Activated CD8-positive, alpha-beta memory T cell treated with anti-CD3 and anti-CD28 coated beads, Interleukin-2, amount 10 ng/mL, durations not matched to agents 7 days and 5 days (primary cell): ENCODE measurements at regions not wholly inside any gene's neighbourhood (a gene's known extent, or its start where the extent isn't known, plus 50 kb on each side); places are given as distances from the start of the nearest gene placed in this dataset.

Experiments used
- ATAC-seq: fragments of 150-1000 bp; cut with Tn5 transposase; one replicate; pipeline ENCODE4 v1.10.0; 2021; ENCODE audit warnings: moderate library complexity
- CTCF ChIA-PET: fragments of 350-600 bp; sonication (Branson Sonifier 250); formaldehyde crosslinking; loops from one replicate; lab custom pipeline; 2021; ENCODE audit warnings: antibody characterized with exemption; lab: Charles Lee
- DNase-seq: peaks from one replicate; pipeline ENCODE4 v3.0.0-alpha.2; 2020
- H3K27ac Mint-ChIP-seq: one replicate; pipeline ENCODE4 v1.8.0; 2021; ENCODE audit warnings: mild to moderate bottlenecking, mixed read lengths
- H3K27me3 Mint-ChIP-seq: one replicate; pipeline ENCODE4 v1.8.0; 2021; ENCODE audit warnings: mixed read lengths
- H3K36me3 Mint-ChIP-seq: one replicate; pipeline ENCODE4 v1.8.0; 2021; ENCODE audit warnings: mild to moderate bottlenecking, mixed read lengths
- H3K4me1 Mint-ChIP-seq: one replicate; pipeline ENCODE4 v1.8.0; 2021; ENCODE audit warnings: mixed read lengths
- H3K4me3 Mint-ChIP-seq: one replicate; pipeline ENCODE4 v1.8.0; 2021; ENCODE audit warnings: mild to moderate bottlenecking, moderate library complexity, mixed read lengths
- H3K9me3 Mint-ChIP-seq: one replicate; pipeline ENCODE4 v1.8.0; 2022; ENCODE audit warnings: low read depth, mixed read lengths

DNA sequence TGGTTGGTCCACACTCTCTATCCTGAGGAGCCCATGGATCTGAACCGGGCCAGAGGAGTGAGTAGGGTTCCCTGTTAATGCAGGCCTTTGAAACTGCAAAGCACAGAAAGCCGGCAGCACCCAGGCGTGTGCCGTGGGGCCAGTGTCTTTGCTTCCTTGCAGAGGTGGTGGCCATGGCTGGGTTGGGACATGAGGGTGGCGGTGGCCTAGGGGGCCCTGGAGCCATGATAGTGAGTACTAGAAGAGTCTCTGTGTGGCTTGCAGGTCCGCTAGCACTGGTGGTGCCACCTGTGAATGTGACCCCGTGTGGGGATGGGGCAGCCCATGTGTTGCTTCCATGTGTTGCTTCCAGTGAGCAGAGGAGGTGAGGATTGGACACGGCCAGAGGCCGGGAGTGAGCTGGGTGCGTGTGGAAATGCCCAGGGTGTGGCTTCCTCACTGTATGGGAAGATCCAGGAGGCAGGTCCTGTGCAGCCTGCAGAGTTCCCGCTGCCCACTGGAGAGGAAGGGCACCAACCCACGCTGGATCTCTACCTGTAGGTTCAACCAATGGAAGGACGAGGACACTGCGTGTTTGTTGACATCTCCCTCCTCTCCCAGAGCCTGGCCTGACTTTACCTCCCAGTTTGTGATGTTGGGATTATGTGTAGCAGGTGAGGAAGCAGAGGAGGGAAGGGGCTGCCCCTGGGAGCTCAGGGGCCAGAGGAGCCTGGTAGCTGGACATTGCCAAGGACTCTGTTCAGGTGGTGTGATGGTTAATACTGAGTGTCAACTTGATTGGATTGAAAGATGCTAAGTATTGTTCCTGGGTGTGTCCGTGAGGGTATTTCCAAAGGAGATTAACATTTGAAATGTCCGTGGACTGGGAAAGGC is 796.6 kb downstream of the TBC1D22A start:
- Mint-ChIP-seq H3K4me1 (no peaks in the 10 kb centered on the region), H3K27ac (no peak overlapping the region), H3K9me3 (peaks cover 9% of the 10 kb centered on the region), H3K27me3 (no peaks in the 10 kb centered on the region), H3K4me3 (no peak overlapping the region), H3K36me3 (no peaks in the 10 kb centered on the region)
- DNase-seq: peak; percentile 28
- no peak for ATAC-seq
- CTCF ChIA-PET: no interaction called here

DNA sequence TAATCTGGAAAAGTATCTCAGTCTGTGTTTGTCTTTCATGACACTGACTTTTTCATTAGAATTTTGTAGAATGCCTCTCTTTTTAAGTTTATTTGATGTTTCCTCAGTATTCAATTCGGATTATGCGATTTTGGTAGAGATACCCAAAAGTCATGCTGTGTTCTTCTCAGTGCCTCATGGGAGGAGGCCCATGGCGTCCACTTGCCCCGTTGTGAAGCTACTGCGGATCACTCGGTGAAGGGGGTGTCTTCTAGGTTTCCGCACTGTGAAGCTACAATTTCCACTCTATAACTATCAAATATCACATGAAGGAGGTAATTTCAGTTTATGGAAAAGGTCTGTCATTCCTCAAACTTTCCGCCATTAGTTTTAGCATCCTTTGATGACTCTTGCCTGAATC is 794.0 kb downstream of the TBC1D22A start:
- no peak for ATAC-seq
- Mint-ChIP-seq H3K36me3 (no peaks in the 10 kb centered on the region), H3K9me3 (peaks cover 9% of the 10 kb centered on the region), H3K27me3 (no peaks in the 10 kb centered on the region), H3K4me3 (no peak overlapping the region), H3K4me1 (no peaks in the 10 kb centered on the region), H3K27ac (no peak overlapping the region)
- CTCF ChIA-PET: no interaction called here
- peak; percentile 1 for DNase-seq

GRCh38 chr22:47553436-47553835 is 791.0 kb downstream of the TBC1D22A start:
- ATAC-seq (no peak), DNase-seq (peak; percentile 18)
- H3K27me3 Mint-ChIP-seq: no peaks in the 10 kb centered on the region
- CTCF ChIA-PET: no interaction called here
- no peaks in the 10 kb centered on the region for H3K4me1 Mint-ChIP-seq
- no peaks in the 10 kb centered on the region for H3K36me3 Mint-ChIP-seq
- no peak overlapping the region for H3K4me3 Mint-ChIP-seq
- H3K9me3 Mint-ChIP-seq: peaks cover 9% of the 10 kb centered on the region
- H3K27ac Mint-ChIP-seq: no peak overlapping the region

GRCh38 chr22:47552541-47553205 is 790.2 kb downstream of the TBC1D22A start:
- Mint-ChIP-seq H3K36me3 (no peaks in the 10 kb centered on the region), H3K27me3 (no peaks in the 10 kb centered on the region), H3K4me3 (no peak overlapping the region), H3K4me1 (no peaks in the 10 kb centered on the region), H3K9me3 (peaks cover 8% of the 10 kb centered on the region), H3K27ac (no peak overlapping the region)
- CTCF ChIA-PET: no interaction called here
- no peak for ATAC-seq
- peak; percentile 4 for DNase-seq

DNA sequence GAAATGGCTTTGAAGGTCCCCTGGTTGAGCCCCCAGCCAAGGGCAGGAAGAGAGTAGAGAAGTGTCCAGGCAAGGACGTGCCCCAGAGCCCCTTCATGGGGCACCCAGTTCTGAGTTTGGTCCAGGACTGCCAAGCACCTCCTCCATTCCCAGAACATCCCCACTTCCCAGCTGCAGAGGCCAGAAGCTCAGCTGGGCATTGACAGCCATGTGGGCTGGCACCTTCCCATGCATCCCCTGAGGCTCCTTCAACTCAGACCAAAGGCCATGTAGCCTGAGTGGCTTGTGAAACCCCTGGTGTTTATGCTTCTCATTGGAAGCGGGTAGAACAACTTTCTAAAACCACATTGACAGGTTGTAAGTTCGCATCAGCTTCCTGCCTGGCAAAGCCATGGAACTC is 789.6 kb downstream of the TBC1D22A start:
- no peak for ATAC-seq
- no peak overlapping the region for H3K27ac Mint-ChIP-seq
- no peak overlapping the region for H3K4me3 Mint-ChIP-seq
- CTCF ChIA-PET: no interaction called here
- H3K9me3 Mint-ChIP-seq: peaks cover 1% of the 10 kb centered on the region
- DNase-seq: peak; percentile 2
- H3K27me3 Mint-ChIP-seq: no peaks in the 10 kb centered on the region
- H3K36me3 Mint-ChIP-seq: no peaks in the 10 kb centered on the region
- H3K4me1 Mint-ChIP-seq: no peaks in the 10 kb centered on the region

GRCh38 chr22:47551431-47551775 is 789.0 kb downstream of the TBC1D22A start:
- Mint-ChIP-seq H3K36me3 (no peaks in the 10 kb centered on the region), H3K4me3 (no peak overlapping the region), H3K27me3 (no peaks in the 10 kb centered on the region), H3K4me1 (no peaks in the 10 kb centered on the region), H3K9me3 (no peaks in the 10 kb centered on the region), H3K27ac (no peak overlapping the region)
- ATAC-seq: no peak
- DNase-seq: peak; percentile 11
- CTCF ChIA-PET: no interaction called here

GRCh38 chr22:47550524-47551430 is 788.3 kb downstream of the TBC1D22A start:
- no peak overlapping the region for H3K4me3 Mint-ChIP-seq
- H3K27me3 Mint-ChIP-seq: no peaks in the 10 kb centered on the region
- no peak overlapping the region for H3K27ac Mint-ChIP-seq
- H3K4me1 Mint-ChIP-seq: no peaks in the 10 kb centered on the region
- no peaks in the 10 kb centered on the region for H3K36me3 Mint-ChIP-seq
- ATAC-seq: no peak
- CTCF ChIA-PET: no interaction called here
- H3K9me3 Mint-ChIP-seq: no peaks in the 10 kb centered on the region
- peak; percentile 14 for DNase-seq

DNA sequence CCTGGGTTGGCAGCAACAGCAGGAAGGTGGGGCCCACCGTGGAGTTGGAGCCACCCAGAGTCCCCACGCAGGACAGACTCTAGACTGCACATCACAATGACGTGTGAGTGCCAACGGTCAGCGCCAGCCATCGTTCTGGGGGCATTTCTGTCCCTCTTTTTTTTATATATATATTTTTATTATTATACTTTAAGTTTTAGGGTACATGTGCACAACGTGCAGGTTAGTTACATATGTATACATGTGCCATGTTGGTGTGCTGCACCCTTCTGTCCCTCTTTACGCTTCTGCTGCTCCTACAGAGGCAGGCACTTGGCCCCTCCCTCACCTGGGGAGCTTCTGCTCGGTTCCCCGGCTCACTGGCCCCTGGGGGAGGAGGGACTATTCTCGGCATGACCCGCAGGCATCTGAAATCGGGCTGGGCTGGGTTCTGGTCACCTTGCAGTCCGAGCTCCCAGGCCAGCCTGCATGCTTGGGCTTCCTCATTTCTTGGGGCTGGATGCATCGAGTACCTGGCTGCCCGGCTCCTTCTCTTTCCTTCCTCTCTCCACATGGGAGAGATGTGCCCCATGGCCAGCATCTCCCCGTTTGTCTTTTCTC is 787.4 kb downstream of the TBC1D22A start:
- H3K9me3 Mint-ChIP-seq: no peaks in the 10 kb centered on the region
- no peak overlapping the region for H3K27ac Mint-ChIP-seq
- H3K36me3 Mint-ChIP-seq: no peaks in the 10 kb centered on the region
- peak; percentile 19 for DNase-seq
- H3K27me3 Mint-ChIP-seq: no peaks in the 10 kb centered on the region
- no peaks in the 10 kb centered on the region for H3K4me1 Mint-ChIP-seq
- ATAC-seq: no peak
- no peak overlapping the region for H3K4me3 Mint-ChIP-seq
- CTCF ChIA-PET: no interaction called here

GRCh38 chr22:47548953-47549740 is 786.7 kb downstream of the TBC1D22A start:
- ATAC-seq (no peak), DNase-seq (peak; percentile 5)
- Mint-ChIP-seq H3K4me1 (no peaks in the 10 kb centered on the region), H3K4me3 (no peak overlapping the region), H3K27me3 (no peaks in the 10 kb centered on the region), H3K9me3 (no peaks in the 10 kb centered on the region), H3K27ac (no peak overlapping the region), H3K36me3 (no peaks in the 10 kb centered on the region)
- CTCF ChIA-PET: no interaction called here

DNA sequence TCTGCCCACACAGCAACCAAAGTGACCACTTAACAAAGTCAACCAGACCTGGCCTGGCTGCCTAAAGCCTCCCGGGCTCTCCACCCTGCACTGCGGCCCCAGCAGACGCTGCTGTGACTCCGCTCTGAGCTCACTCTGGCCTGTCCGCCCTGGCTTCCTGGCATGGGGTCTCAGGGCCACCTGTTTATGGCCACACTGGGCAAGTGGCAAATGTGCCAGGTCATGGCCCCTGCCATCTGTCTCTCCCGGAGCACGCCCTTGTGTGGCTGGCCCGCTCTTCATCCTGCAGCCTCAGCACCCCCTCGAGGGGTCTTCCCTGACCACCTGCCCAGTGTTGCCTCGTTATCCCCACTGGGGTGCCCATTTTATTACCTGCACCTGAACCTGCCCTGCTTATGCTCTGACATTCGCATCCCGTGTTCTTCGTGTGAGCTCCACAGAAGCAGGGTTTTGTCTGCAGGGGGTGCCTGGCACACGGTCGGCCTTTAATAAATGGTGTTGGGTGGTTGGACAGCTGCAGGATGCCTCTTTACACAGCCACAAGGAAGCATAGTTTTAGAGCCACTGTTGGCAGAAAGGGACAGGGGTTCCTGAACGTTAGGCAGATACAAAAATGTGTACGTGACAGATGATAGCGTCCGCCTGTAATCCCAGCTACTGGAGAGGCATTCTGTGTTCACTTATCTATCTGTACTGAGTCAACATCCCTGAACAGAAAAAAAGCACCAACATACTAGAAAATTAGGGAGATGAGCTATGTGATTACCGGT is 785.6 kb downstream of the TBC1D22A start:
- Mint-ChIP-seq H3K9me3 (no peaks in the 10 kb centered on the region), H3K27me3 (no peaks in the 10 kb centered on the region), H3K4me1 (no peaks in the 10 kb centered on the region), H3K27ac (no peak overlapping the region), H3K4me3 (no peak overlapping the region), H3K36me3 (no peaks in the 10 kb centered on the region)
- no peak for DNase-seq
- no peak for ATAC-seq
- CTCF ChIA-PET: no interaction called here

DNA sequence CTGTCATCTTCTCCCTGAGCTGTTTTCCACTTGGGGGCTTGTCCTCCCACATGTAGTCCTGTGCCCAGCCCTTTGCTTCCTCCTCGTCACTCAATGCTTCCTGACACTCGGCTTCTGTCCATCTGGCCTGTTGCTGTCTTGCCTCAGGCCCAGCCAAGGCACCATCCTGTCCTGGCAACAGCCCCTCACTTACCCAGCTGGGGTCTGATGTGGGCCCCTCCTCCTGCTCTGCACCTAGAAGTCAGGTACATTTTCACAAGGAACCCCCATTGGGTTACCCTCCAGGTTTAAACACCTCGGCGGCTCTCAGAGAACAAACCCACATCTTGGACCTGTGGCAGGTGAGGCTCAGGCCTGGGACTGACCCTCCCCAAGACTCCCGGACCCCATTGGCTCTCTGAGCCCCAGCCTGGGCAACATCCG is 784.8 kb downstream of the TBC1D22A start:
- DNase-seq (no peak), ATAC-seq (no peak)
- Mint-ChIP-seq H3K4me1 (no peaks in the 10 kb centered on the region), H3K27me3 (no peaks in the 10 kb centered on the region), H3K27ac (no peak overlapping the region), H3K9me3 (no peaks in the 10 kb centered on the region), H3K36me3 (no peaks in the 10 kb centered on the region), H3K4me3 (no peak overlapping the region)
- CTCF ChIA-PET: no interaction called here

DNA sequence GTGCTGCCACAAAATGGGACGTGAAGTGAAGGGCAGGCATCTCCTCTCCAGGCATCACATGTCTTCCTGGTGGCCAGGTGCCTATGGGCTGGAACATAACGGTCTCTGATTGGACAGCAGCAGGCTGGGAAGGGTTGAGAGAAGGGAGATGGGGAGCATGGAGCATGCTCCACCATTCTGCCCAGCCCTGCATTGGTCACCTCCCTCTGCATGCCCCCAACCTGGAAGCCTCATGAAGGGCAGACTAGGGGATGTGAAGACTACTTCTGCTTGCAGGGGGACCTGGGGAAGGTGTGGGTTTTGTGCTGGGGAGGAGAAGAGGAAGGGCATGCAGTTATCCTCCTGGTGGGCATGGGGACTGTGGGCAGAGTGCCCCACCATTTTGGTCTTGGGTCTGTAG is 782.2 kb downstream of the TBC1D22A start:
- CTCF ChIA-PET: no interaction called here

More for the DNA sequence above, 782.2 kb downstream of the TBC1D22A start:
- H3K27me3 Mint-ChIP-seq: no peaks in the 10 kb centered on the region
- H3K36me3 Mint-ChIP-seq: no peaks in the 10 kb centered on the region
- no peak overlapping the region for H3K27ac Mint-ChIP-seq
- no peak for ATAC-seq
- no peaks in the 10 kb centered on the region for H3K4me1 Mint-ChIP-seq
- no peak for DNase-seq
- no peaks in the 10 kb centered on the region for H3K9me3 Mint-ChIP-seq
- H3K4me3 Mint-ChIP-seq: no peak overlapping the region
